ENCODE measurements at regions not wholly inside any gene's neighbourhood (a gene's known extent, or its start where the extent isn't known, plus 50 kb on each side); places are given as distances from the start of the nearest gene placed in this dataset.

DNA sequence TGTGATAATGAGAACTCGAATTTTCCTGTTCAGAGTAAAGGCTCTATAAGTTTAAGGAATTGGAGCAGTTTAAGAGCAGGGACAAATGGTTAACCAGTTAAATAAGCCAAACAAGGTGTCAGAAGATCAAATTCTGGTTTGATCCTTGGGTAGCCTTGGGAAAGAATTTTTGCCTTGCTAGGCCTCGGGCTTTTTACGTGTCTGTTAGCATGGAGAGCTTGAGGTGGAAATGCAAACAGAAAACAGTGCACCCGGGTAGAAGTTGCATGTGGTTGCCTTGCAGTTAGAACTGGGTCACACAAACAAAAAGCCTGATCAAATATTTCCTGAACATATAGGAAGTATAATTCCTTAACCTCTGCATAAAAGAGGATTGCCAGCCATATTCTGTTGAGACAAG is 58.3 kb downstream of the RIN2 start:
- H2AFZ ChIP-seq (ENCODE audit: low read length): no peak overlapping the region
- CTCF ChIA-PET (ENCODE audit: unreplicated experiment): interaction anchor here (0.6 kb wide), 1 partner anchor 1111 kb away, joined by 3 read pairs; no protein-coding TSS in a partner anchor
- no peaks in the 10 kb centered on the region for H3K9me2 ChIP-seq (ENCODE audit: insufficient read depth, low read length)
- DNase-seq (ENCODE audit: low spot score): no peak
- H3K36me3 ChIP-seq (ENCODE audit: insufficient read depth, low read length): no peaks in the 10 kb centered on the region
- POLR2A ChIA-PET: interaction anchor here (1.1 to 1.4 kb wide), 2 partner anchors 8 to 9 kb away, joined by 3 to 4 read pairs; no protein-coding TSS in a partner anchor
- intact Hi-C loops (cut with micrococcal nuclease; ENCODE audit: unreplicated experiment): no loop called here
- no peak overlapping the region for H3K4me2 ChIP-seq (ENCODE audit: low read length)
- H3K9me3 ChIP-seq (ENCODE audit: low read length): no peaks in the 10 kb centered on the region
- H3K4me3 ChIP-seq (ENCODE audit: low read depth, low read length, poor library complexity, severe bottlenecking): no peak overlapping the region
- no peaks in the 10 kb centered on the region for H4K20me1 ChIP-seq (ENCODE audit: insufficient read depth, low read length)
- BruUV-seq (replicated peaks): no TSS peak
- H3K27ac ChIP-seq (ENCODE audit: low read depth, low read length, poor library complexity, severe bottlenecking): no peak overlapping the region
- peaks cover 10% of the 10 kb centered on the region for H3K4me1 ChIP-seq (ENCODE audit: insufficient read depth, low read length, poor library complexity, severe bottlenecking)
- no peak for TF ChIP-seq EZH2phosphoT487 (IDR thresholded peaks at IDR 0.05; ENCODE audit: borderline replicate concordance, low read depth, low read length)
- TF ChIP-seq, protein P1, sequence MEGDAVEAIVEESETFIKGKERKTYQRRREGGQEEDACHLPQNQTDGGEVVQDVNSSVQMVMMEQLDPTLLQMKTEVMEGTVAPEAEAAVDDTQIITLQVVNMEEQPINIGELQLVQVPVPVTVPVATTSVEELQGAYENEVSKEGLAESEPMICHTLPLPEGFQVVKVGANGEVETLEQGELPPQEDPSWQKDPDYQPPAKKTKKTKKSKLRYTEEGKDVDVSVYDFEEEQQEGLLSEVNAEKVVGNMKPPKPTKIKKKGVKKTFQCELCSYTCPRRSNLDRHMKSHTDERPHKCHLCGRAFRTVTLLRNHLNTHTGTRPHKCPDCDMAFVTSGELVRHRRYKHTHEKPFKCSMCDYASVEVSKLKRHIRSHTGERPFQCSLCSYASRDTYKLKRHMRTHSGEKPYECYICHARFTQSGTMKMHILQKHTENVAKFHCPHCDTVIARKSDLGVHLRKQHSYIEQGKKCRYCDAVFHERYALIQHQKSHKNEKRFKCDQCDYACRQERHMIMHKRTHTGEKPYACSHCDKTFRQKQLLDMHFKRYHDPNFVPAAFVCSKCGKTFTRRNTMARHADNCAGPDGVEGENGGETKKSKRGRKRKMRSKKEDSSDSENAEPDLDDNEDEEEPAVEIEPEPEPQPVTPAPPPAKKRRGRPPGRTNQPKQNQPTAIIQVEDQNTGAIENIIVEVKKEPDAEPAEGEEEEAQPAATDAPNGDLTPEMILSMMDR (conservative IDR thresholded peaks at IDR 0.05; ENCODE audit: low read length): no peak
- no peaks in the 10 kb centered on the region for H3K79me2 ChIP-seq (ENCODE audit: insufficient read depth, low read depth, low read length)

DNA sequence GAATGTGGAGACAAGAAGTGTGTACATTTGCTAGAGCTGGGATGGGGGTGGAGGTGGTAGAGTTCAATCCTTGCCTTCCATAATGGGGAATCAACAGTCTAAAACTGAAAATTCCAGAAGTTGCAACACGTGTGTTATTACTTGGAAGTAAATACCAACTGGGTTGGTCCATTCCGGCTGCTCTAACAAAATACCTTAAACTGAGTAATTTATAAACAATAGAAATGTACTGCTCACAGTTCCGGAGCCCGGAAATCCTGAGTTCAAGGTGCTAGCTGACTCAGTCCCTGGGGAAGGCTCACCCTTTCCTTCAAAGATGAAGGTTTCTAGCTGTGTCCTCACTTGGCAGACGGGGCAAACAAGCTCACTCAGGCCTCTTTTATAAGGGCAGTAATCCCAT is 59.0 kb downstream of the RIN2 start:
- no peak for DNase-seq (ENCODE audit: low spot score)
- no peak overlapping the region for H2AFZ ChIP-seq (ENCODE audit: low read length)
- no peaks in the 10 kb centered on the region for H3K79me2 ChIP-seq (ENCODE audit: insufficient read depth, low read depth, low read length)
- no peaks in the 10 kb centered on the region for H3K9me3 ChIP-seq (ENCODE audit: low read length)
- H3K4me3 ChIP-seq (ENCODE audit: low read depth, low read length, poor library complexity, severe bottlenecking): no peak overlapping the region
- no peaks in the 10 kb centered on the region for H4K20me1 ChIP-seq (ENCODE audit: insufficient read depth, low read length)
- no peaks in the 10 kb centered on the region for H3K36me3 ChIP-seq (ENCODE audit: insufficient read depth, low read length)
- TF ChIP-seq EZH2phosphoT487 (IDR thresholded peaks at IDR 0.05; ENCODE audit: borderline replicate concordance, low read depth, low read length): no peak
- TF ChIP-seq, protein P1 (conservative IDR thresholded peaks at IDR 0.05; ENCODE audit: low read length): no peak
- intact Hi-C loops (cut with micrococcal nuclease; ENCODE audit: unreplicated experiment): no loop called here
- H3K4me1 ChIP-seq (ENCODE audit: insufficient read depth, low read length, poor library complexity, severe bottlenecking): peaks cover 10% of the 10 kb centered on the region
- H3K9me2 ChIP-seq (ENCODE audit: insufficient read depth, low read length): no peaks in the 10 kb centered on the region
- H3K4me2 ChIP-seq (ENCODE audit: low read length): no peak overlapping the region
- ChIA-PET CTCF (ENCODE audit: unreplicated experiment) (interaction anchor here (0.6 kb wide), 1 partner anchor 1111 kb away, joined by 3 read pairs; no protein-coding TSS in a partner anchor), POLR2A (interaction anchor here (0.6 to 1.5 kb wide), 3 partner anchors 9 to 600 kb away, joined by 3 to 6 read pairs (median 3); no protein-coding TSS in a partner anchor)
- no TSS peak for BruUV-seq (replicated peaks)
- H3K27ac ChIP-seq (ENCODE audit: low read depth, low read length, poor library complexity, severe bottlenecking): no peak overlapping the region

GRCh38 chr20:19819149-19819548 is 61.1 kb downstream of the RIN2 start:
- no peaks in the 10 kb centered on the region for H3K9me2 ChIP-seq (ENCODE audit: insufficient read depth, low read length)
- peaks cover 10% of the 10 kb centered on the region for H3K4me1 ChIP-seq (ENCODE audit: insufficient read depth, low read length, poor library complexity, severe bottlenecking)
- CTCF ChIA-PET (ENCODE audit: unreplicated experiment): no interaction called here
- no peak overlapping the region for H3K4me3 ChIP-seq (ENCODE audit: low read depth, low read length, poor library complexity, severe bottlenecking)
- H3K79me2 ChIP-seq (ENCODE audit: insufficient read depth, low read depth, low read length): no peaks in the 10 kb centered on the region
- no TSS peak for BruUV-seq (replicated peaks)
- no peaks in the 10 kb centered on the region for H3K36me3 ChIP-seq (ENCODE audit: insufficient read depth, low read length)
- DNase-seq (ENCODE audit: low spot score): no peak
- no peak overlapping the region for H3K4me2 ChIP-seq (ENCODE audit: low read length)
- intact Hi-C loops (cut with micrococcal nuclease; ENCODE audit: unreplicated experiment): no loop called here
- POLR2A ChIA-PET: no interaction called here
- no peak overlapping the region for H3K27ac ChIP-seq (ENCODE audit: low read depth, low read length, poor library complexity, severe bottlenecking)
- H4K20me1 ChIP-seq (ENCODE audit: insufficient read depth, low read length): no peaks in the 10 kb centered on the region
- H3K9me3 ChIP-seq (ENCODE audit: low read length): no peaks in the 10 kb centered on the region
- TF ChIP-seq, protein P1 (conservative IDR thresholded peaks at IDR 0.05; ENCODE audit: low read length): no peak
- no peak for TF ChIP-seq EZH2phosphoT487 (IDR thresholded peaks at IDR 0.05; ENCODE audit: borderline replicate concordance, low read depth, low read length)
- H2AFZ ChIP-seq (ENCODE audit: low read length): no peak overlapping the region
